GM23338 (cell line): ENCODE measurements at regions not wholly inside any gene's neighbourhood (a gene's known extent, or its start where the extent isn't known, plus 50 kb on each side); places are given as distances from the start of the nearest gene placed in this dataset.

Experiments used
- CTCF ChIP-seq, 2 experiments: fragments of 200-600 bp in 1 of 2; sonication (generic) in 1 of 2; conservative IDR thresholded peaks; 2 replicates each; pipeline versions ENCODE4 v1.5.1 to v1.6.1; 2016 to 2017; ENCODE audit warnings: antibody characterized with exemption in 2 of 2, low read depth in 2 of 2, mild to moderate bottlenecking in 2 of 2, moderate library complexity in 1 of 2
- EZH2 ChIP-seq: fragments of 200-600 bp; sonication (generic); IDR thresholded peaks from one replicate; pipeline ENCODE4 v1.8.0; 2017; ENCODE audit warnings: antibody characterized with exemption, mild to moderate bottlenecking, low read depth; ENCODE audit not compliant: unreplicated experiment
- NANOG ChIP-seq: IDR thresholded peaks from 2 replicates; pipeline ENCODE4 v1.6.1; 2016; ENCODE audit warnings: antibody characterized with exemption, borderline replicate concordance

- TF ChIP-seq NANOG (no peak), EZH2 (no peak), CTCF (conservative IDR thresholded peaks at IDR 0.05; ENCODE audit: low read depth in 2 of 2) (no peak)
These were observed 568.0 kb upstream of the MDFIC2 start for GRCh38 chr3:70880421-70880820.
